Liver (tissue), 3 donors: ENCODE measurements at regions not wholly inside any gene's neighbourhood (a gene's known extent, or its start where the extent isn't known, plus 50 kb on each side); places are given as distances from the start of the nearest gene placed in this dataset.

Experiments
- EGR1 ChIP-seq, 2 donors: IDR thresholded peaks; 2 replicates each; pipeline ENCODE4 v1.6.1; 2016 to 2018; ENCODE audit warnings: antibody characterized with exemption in 2 of 2, low read depth in 2 of 2
- GABPA ChIP-seq, 2 donors: IDR thresholded peaks in 1 of 2; conservative IDR thresholded peaks in 1 of 2; 2 replicates each; pipeline ENCODE4 v1.6.1; 2016; ENCODE audit warnings: antibody characterized with exemption in 2 of 2, mild to moderate bottlenecking in 1 of 2, moderate library complexity in 1 of 2
- JUND ChIP-seq, 2 donors: IDR thresholded peaks; 2 replicates each; pipeline ENCODE4 v1.6.1; 2016; ENCODE audit warnings: antibody characterized with exemption in 2 of 2
- RAD21 ChIP-seq, 2 donors: IDR thresholded peaks; 2 replicates each; pipeline ENCODE4 v1.6.1; 2016; ENCODE audit warnings: antibody characterized with exemption in 2 of 2, mild to moderate bottlenecking in 2 of 2
- SP1 ChIP-seq: IDR thresholded peaks from 2 replicates; pipeline ENCODE4 v1.6.1; 2018; ENCODE audit warnings: antibody characterized with exemption, mild to moderate bottlenecking
- TF ChIP-seq, protein P1 (sequence below): fragments of 150-350 bp; IDR thresholded peaks from 2 replicates; pipeline ENCODE4 v1.5.1; 2017; ENCODE audit warnings: improper control_type of control experiment, low read depth, low read length; ENCODE audit not compliant: missing input control
- TF ChIP-seq, protein P2 (sequence below): IDR thresholded peaks from 2 replicates; pipeline ENCODE4 v1.6.1; 2016; ENCODE audit warnings: antibody characterized with exemption
- TF ChIP-seq, protein P3 (sequence below): IDR thresholded peaks from 2 replicates; pipeline ENCODE4 v1.6.1; 2016; ENCODE audit warnings: antibody characterized with exemption, mild to moderate bottlenecking
- donor health status: healthy.
- donor health status: healthy.

DNA sequence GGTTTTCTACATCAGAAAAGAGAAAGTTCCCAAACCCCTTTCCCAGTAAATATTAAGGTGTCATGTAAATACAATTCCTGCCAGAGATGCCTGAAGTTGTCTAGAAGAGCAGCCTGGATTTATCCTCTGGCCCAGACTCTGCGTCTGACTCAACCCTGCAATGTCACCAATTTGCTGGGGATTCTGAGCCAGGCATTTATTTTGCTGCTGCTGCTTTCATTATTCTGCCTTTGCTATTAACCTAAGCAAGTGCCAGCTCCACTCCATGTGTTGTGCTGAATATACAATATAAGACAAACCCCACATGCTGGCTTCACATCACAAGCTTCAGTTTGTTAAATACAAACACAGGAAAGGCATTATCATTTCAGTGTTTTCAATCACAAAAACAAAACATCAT is 59.1 kb downstream of the ELAPOR2 start:
- TF ChIP-seq, protein P1, sequence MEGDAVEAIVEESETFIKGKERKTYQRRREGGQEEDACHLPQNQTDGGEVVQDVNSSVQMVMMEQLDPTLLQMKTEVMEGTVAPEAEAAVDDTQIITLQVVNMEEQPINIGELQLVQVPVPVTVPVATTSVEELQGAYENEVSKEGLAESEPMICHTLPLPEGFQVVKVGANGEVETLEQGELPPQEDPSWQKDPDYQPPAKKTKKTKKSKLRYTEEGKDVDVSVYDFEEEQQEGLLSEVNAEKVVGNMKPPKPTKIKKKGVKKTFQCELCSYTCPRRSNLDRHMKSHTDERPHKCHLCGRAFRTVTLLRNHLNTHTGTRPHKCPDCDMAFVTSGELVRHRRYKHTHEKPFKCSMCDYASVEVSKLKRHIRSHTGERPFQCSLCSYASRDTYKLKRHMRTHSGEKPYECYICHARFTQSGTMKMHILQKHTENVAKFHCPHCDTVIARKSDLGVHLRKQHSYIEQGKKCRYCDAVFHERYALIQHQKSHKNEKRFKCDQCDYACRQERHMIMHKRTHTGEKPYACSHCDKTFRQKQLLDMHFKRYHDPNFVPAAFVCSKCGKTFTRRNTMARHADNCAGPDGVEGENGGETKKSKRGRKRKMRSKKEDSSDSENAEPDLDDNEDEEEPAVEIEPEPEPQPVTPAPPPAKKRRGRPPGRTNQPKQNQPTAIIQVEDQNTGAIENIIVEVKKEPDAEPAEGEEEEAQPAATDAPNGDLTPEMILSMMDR, result no peak
- TF ChIP-seq SP1 (no peak), RAD21 (IDR thresholded peaks at IDR 0.05) (no peak), GABPA (IDR thresholded peaks at IDR 0.05 in 1 of 2, conservative IDR thresholded peaks at IDR 0.05 in 1 of 2) (no peak), EGR1 (IDR thresholded peaks at IDR 0.05; ENCODE audit: low read depth in 2 of 2) (no peak), JUND (IDR thresholded peaks at IDR 0.05) (no peak)
- TF ChIP-seq, protein P2, sequence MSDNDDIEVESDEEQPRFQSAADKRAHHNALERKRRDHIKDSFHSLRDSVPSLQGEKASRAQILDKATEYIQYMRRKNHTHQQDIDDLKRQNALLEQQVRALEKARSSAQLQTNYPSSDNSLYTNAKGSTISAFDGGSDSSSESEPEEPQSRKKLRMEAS, result no peak
- TF ChIP-seq, protein P3, sequence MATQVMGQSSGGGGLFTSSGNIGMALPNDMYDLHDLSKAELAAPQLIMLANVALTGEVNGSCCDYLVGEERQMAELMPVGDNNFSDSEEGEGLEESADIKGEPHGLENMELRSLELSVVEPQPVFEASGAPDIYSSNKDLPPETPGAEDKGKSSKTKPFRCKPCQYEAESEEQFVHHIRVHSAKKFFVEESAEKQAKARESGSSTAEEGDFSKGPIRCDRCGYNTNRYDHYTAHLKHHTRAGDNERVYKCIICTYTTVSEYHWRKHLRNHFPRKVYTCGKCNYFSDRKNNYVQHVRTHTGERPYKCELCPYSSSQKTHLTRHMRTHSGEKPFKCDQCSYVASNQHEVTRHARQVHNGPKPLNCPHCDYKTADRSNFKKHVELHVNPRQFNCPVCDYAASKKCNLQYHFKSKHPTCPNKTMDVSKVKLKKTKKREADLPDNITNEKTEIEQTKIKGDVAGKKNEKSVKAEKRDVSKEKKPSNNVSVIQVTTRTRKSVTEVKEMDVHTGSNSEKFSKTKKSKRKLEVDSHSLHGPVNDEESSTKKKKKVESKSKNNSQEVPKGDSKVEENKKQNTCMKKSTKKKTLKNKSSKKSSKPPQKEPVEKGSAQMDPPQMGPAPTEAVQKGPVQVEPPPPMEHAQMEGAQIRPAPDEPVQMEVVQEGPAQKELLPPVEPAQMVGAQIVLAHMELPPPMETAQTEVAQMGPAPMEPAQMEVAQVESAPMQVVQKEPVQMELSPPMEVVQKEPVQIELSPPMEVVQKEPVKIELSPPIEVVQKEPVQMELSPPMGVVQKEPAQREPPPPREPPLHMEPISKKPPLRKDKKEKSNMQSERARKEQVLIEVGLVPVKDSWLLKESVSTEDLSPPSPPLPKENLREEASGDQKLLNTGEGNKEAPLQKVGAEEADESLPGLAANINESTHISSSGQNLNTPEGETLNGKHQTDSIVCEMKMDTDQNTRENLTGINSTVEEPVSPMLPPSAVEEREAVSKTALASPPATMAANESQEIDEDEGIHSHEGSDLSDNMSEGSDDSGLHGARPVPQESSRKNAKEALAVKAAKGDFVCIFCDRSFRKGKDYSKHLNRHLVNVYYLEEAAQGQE, result no peak
